GM19238 (cell line): ENCODE measurements at regions not wholly inside any gene's neighbourhood (a gene's known extent, or its start where the extent isn't known, plus 50 kb on each side); places are given as distances from the start of the nearest gene placed in this dataset.
"Not testable (repeated sequence)": the region's sequence is repeated elsewhere in the genome, so short reads cannot be mapped to it uniquely, and the experiment has no call there.

Experiments
- DNase-seq: peaks from one replicate; pipeline ENCODE4 v3.0.0; 2011; ENCODE audit warnings: low spot score; ENCODE audit not compliant: insufficient read length

- no peak for DNase-seq
Measured at GRCh38 chr10:28387140-28387539, 84.3 kb upstream of the MPP7 start.

- DNase-seq = no peak
Measured at GRCh38 chr10:28391283-28391682, 88.4 kb upstream of the MPP7 start.

- DNase-seq = peak; percentile 20
Measured at GRCh38 chr10:28393956-28394568, 91.2 kb upstream of the MPP7 start.

GRCh38 chr10:28396331-28396730 lies 93.5 kb upstream of the MPP7 start:
- DNase-seq = no peak

GRCh38 chr10:28397229-28397628 lies 94.4 kb upstream of the MPP7 start:
- no peak for DNase-seq

- no peak for DNase-seq
Measured at GRCh38 chr10:28400176-28400575, 97.3 kb upstream of the MPP7 start.

- DNase-seq = no peak
Measured at GRCh38 chr10:28400681-28401080, 97.8 kb upstream of the MPP7 start.

GRCh38 chr10:28402611-28403073 lies 99.8 kb upstream of the MPP7 start:
- not testable (repeated sequence) for DNase-seq

GRCh38 chr10:28403090-28403489 lies 100.2 kb upstream of the MPP7 start:
- no peak for DNase-seq

- DNase-seq = no peak
Measured at GRCh38 chr10:28408237-28408777, 105.4 kb upstream of the MPP7 start.

- DNase-seq = no peak
Measured at GRCh38 chr10:28410420-28411135, 107.7 kb upstream of the MPP7 start.

GRCh38 chr10:28411136-28411460 lies 108.2 kb upstream of the MPP7 start:
- no peak for DNase-seq

GRCh38 chr10:28411648-28412047 lies 108.8 kb upstream of the MPP7 start:
- no peak for DNase-seq

- no peak for DNase-seq
Measured at GRCh38 chr10:28418069-28418468, 114.8 kb upstream of the WAC start.

GRCh38 chr10:28425422-28425821 lies 107.5 kb upstream of the WAC start:
- DNase-seq = no peak

- DNase-seq = no peak
Measured at GRCh38 chr10:28426392-28427159, 106.3 kb upstream of the WAC start.

- DNase-seq = no peak
Measured at GRCh38 chr10:28427376-28427775, 105.5 kb upstream of the WAC start.

- no peak for DNase-seq
Measured at GRCh38 chr10:28429045-28429444, 103.9 kb upstream of the WAC start.

GRCh38 chr10:28429573-28430216 lies 103.2 kb upstream of the WAC start:
- DNase-seq = no peak

GRCh38 chr10:28431139-28431538 lies 101.8 kb upstream of the WAC start:
- no peak for DNase-seq

- DNase-seq = peak; percentile 27
Measured at GRCh38 chr10:28432210-28432676, 100.7 kb upstream of the WAC start.

- no peak for DNase-seq
Measured at GRCh38 chr10:28434063-28434462, 98.9 kb upstream of the WAC start.
